Activated T-cell treated with anti-CD3 and anti-CD28 coated beads, Interleukin-2, amount 50 U/mL, for 72 hours (primary cell): ENCODE measurements at regions not wholly inside any gene's neighbourhood (a gene's known extent, or its start where the extent isn't known, plus 50 kb on each side); places are given as distances from the start of the nearest gene placed in this dataset.

Experiments
- ATAC-seq, 2 donors: fragments of 150-1000 bp; cut with Tn5 transposase; replicated peaks in 1 of 2; 2 replicates each; pipeline ENCODE4 v1.10.0; 2021; ENCODE audit warnings: moderate library complexity in 2 of 2, mild to moderate bottlenecking in 1 of 2
- DNase-seq, 2 donors: peaks; one replicate each; pipeline ENCODE4 v3.0.0; 2021 to 2022; ENCODE audit warnings: mixed read lengths in 1 of 2
- H3K27ac Mint-ChIP-seq: one replicate; pipeline ENCODE4 v1.8.0; 2022; ENCODE audit warnings: mild to moderate bottlenecking, moderate library complexity, mixed read lengths
- H3K27me3 Mint-ChIP-seq: one replicate; pipeline ENCODE4 v1.8.0; 2022; ENCODE audit warnings: low read depth, mixed read lengths
- H3K36me3 Mint-ChIP-seq, 2 donors: one replicate each; pipeline ENCODE4 v1.8.0; 2022; ENCODE audit warnings: mixed read lengths in 2 of 2, mild to moderate bottlenecking in 1 of 2; ENCODE audit not compliant: insufficient read depth in 2 of 2
- H3K4me1 Mint-ChIP-seq: one replicate; pipeline ENCODE4 v1.8.0; 2022; ENCODE audit warnings: low read depth, mixed read lengths
- H3K4me3 Mint-ChIP-seq, 2 donors: one replicate each; pipeline ENCODE4 v1.8.0; 2022; ENCODE audit warnings: mild to moderate bottlenecking in 2 of 2, mixed read lengths in 2 of 2, moderate library complexity in 2 of 2
- H3K9me3 Mint-ChIP-seq, 2 donors: one replicate each; pipeline ENCODE4 v1.8.0; 2022; ENCODE audit warnings: mixed read lengths in 2 of 2

DNA sequence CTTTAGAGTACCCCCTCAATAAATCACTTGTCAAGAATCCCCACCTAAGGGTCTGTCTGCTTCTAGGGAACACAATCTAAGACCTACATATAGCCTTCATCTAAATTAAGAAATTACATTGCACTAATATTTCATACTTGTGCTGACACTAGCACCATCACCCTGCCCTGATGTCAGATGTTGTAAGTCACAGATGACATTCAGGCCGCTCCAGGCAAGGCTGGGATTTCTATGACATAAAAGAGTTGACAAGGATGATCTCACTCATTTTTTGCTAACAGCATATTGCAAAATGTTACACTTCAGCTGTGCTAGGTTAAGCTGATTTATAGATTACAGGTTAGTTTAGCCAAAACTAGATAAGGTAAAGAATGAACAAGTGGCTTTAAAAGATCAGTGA is 372.5 kb upstream of the GRIA1 start:
- Mint-ChIP-seq H3K27ac (no peak overlapping the region), H3K4me1 (no peaks in the 10 kb centered on the region)

DNA sequence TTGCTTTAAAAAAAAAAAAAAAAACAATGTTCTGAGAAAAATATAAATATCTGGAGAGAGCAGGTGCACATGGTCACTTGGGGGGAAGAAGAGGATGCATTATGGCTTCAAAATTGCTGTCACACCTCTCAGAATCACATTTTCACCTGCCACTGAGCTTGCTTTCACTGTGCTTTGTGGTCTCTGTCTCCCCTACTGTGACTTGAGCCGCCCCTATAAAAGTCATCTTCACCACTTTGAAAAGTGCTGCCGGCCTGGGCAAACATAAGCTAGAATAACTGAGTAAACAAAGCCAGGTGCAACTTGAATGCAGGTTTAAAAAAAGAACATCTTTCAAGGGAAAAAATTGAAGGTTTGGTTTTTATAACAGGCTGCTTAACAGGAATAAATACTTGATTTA is 368.1 kb upstream of the GRIA1 start:
- Mint-ChIP-seq H3K4me3 (no peak overlapping the region), H3K27ac (no peak overlapping the region), H3K9me3 (peaks cover 3 to 9% of the 10 kb centered on the region in 2 donors), H3K36me3 (no peaks in the 10 kb centered on the region), H3K27me3 (no peaks in the 10 kb centered on the region), H3K4me1 (no peaks in the 10 kb centered on the region)
- no peak for DNase-seq
- ATAC-seq, result no peak

More for the DNA sequence above, 372.5 kb upstream of the GRIA1 start:
- H3K27me3 Mint-ChIP-seq, result no peaks in the 10 kb centered on the region
- ATAC-seq (no peak), DNase-seq (no peak)
- H3K9me3 Mint-ChIP-seq, result peaks cover 3 to 9% of the 10 kb centered on the region in 2 donors
- H3K4me3 Mint-ChIP-seq, result no peak overlapping the region
- no peaks in the 10 kb centered on the region for H3K36me3 Mint-ChIP-seq

DNA sequence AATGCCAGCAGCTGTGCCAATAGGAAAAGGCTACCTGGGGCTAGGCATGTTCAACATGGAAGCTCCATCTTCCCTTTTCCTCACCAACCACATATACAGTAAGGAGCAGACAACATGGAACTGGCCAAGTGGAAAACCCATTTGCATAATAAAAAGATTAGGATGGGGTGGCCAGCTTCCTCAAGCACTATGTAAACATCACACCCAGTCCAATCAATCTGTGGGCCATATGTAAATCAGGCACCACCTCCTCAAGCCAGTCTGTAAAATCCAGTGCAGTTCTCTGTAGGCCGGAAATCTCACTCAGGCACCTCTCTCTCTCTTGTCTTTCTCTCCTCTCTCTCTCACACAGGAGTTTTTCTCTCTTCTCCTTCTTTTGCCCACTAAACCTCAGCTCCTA is 360.2 kb upstream of the GRIA1 start:
- ATAC-seq, result no peak
- no peak overlapping the region for H3K27ac Mint-ChIP-seq

GRCh38 chr5:153135411-153135810 is 355.1 kb upstream of the GRIA1 start:
- peaks cover 6% of the 10 kb centered on the region in 2 donors for H3K9me3 Mint-ChIP-seq
- H3K27me3 Mint-ChIP-seq, result no peaks in the 10 kb centered on the region
- H3K4me1 Mint-ChIP-seq, result no peaks in the 10 kb centered on the region
- no peaks in the 10 kb centered on the region for H3K36me3 Mint-ChIP-seq
- no peak overlapping the region for H3K27ac Mint-ChIP-seq
- no peak for ATAC-seq
- H3K4me3 Mint-ChIP-seq, result no peak overlapping the region
- DNase-seq, result no peak

More for the DNA sequence above, 360.2 kb upstream of the GRIA1 start:
- no peaks in the 10 kb centered on the region for H3K9me3 Mint-ChIP-seq
- H3K4me3 Mint-ChIP-seq, result no peak overlapping the region
- DNase-seq, result no peak
- H3K4me1 Mint-ChIP-seq, result no peaks in the 10 kb centered on the region
- H3K36me3 Mint-ChIP-seq, result no peaks in the 10 kb centered on the region
- no peaks in the 10 kb centered on the region for H3K27me3 Mint-ChIP-seq

GRCh38 chr5:153136910-153137614 is 353.4 kb upstream of the GRIA1 start:
- no peak for DNase-seq
- no peak overlapping the region for H3K4me3 Mint-ChIP-seq
- no peaks in the 10 kb centered on the region for H3K36me3 Mint-ChIP-seq
- H3K27me3 Mint-ChIP-seq, result no peaks in the 10 kb centered on the region
- no peak for ATAC-seq
- no peaks in the 10 kb centered on the region for H3K4me1 Mint-ChIP-seq
- peaks cover 6% of the 10 kb centered on the region in 2 donors for H3K9me3 Mint-ChIP-seq
- H3K27ac Mint-ChIP-seq, result no peak overlapping the region

GRCh38 chr5:153147891-153148623 is 342.4 kb upstream of the GRIA1 start:
- peaks cover 0 to 6% of the 10 kb centered on the region in 2 donors for H3K36me3 Mint-ChIP-seq
- H3K4me1 Mint-ChIP-seq, result no peaks in the 10 kb centered on the region

DNA sequence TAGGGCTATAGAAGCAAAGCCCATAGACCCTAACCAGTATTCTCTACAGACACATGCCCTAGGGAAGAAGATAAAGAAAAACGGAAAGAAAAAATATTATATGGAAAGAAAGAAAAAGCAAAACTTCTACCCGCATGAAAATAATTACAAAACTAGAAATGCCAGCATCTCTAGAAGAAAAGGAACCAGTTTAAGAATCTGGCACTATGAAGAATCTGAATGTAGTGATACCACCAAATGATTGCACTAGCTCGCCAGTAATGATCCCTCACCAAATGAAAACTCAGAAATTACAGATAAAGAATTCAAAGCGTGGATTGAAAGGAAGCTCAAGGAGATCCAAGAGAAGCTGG is 341.9 kb upstream of the GRIA1 start:
- peaks cover 0 to 6% of the 10 kb centered on the region in 2 donors for H3K36me3 Mint-ChIP-seq
- H3K4me1 Mint-ChIP-seq, result no peaks in the 10 kb centered on the region
- peaks cover 7 to 9% of the 10 kb centered on the region in 2 donors for H3K9me3 Mint-ChIP-seq
- no peaks in the 10 kb centered on the region for H3K27me3 Mint-ChIP-seq
- no peak for ATAC-seq
- no peak overlapping the region for H3K27ac Mint-ChIP-seq
- H3K4me3 Mint-ChIP-seq, result no peak overlapping the region
- no peak for DNase-seq

More at GRCh38 chr5:153147891-153148623, 342.4 kb upstream of the GRIA1 start:
- Mint-ChIP-seq H3K27me3 (no peaks in the 10 kb centered on the region), H3K9me3 (peaks cover 9 to 11% of the 10 kb centered on the region in 2 donors), H3K27ac (no peak overlapping the region), H3K4me3 (no peak overlapping the region)
- no peak for DNase-seq
- ATAC-seq, result no peak

GRCh38 chr5:153151558-153151957 is 338.9 kb upstream of the GRIA1 start:
- H3K27ac Mint-ChIP-seq, result no peak overlapping the region
- DNase-seq (no peak), ATAC-seq (no peak)
- H3K4me3 Mint-ChIP-seq, result no peak overlapping the region
- no peaks in the 10 kb centered on the region for H3K27me3 Mint-ChIP-seq
- H3K4me1 Mint-ChIP-seq, result no peaks in the 10 kb centered on the region
- H3K36me3 Mint-ChIP-seq, result peaks cover 0 to 2% of the 10 kb centered on the region in 2 donors
- peaks cover 4 to 5% of the 10 kb centered on the region in 2 donors for H3K9me3 Mint-ChIP-seq

DNA sequence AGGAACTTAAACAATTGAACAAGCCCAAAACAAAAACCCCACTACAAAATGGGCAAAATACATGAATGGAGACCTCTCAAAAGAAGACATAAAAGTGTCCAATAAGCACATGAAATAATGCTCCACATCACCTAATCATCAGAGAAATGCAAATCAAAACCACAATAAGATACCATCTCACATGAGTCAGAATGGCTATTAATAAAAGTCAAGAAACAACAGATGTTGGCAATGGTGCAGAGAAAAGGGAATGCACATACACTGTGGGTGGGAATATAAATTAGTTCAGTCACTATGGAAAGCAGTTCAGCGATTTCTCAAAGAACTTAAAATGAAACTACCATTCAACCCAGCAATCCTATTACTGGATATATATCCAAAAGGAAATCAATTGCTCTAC is 337.4 kb upstream of the GRIA1 start:
- Mint-ChIP-seq H3K4me3 (no peak overlapping the region), H3K36me3 (peaks cover 0 to 2% of the 10 kb centered on the region in 2 donors), H3K4me1 (no peaks in the 10 kb centered on the region), H3K27me3 (no peaks in the 10 kb centered on the region), H3K9me3 (peaks cover 7 to 9% of the 10 kb centered on the region in 2 donors), H3K27ac (no peak overlapping the region)
- no peak for DNase-seq
- ATAC-seq, result no peak

- H3K4me1 Mint-ChIP-seq, result no peaks in the 10 kb centered on the region
Observed at GRCh38 chr5:153157156-153157555, 333.3 kb upstream of the GRIA1 start.

DNA sequence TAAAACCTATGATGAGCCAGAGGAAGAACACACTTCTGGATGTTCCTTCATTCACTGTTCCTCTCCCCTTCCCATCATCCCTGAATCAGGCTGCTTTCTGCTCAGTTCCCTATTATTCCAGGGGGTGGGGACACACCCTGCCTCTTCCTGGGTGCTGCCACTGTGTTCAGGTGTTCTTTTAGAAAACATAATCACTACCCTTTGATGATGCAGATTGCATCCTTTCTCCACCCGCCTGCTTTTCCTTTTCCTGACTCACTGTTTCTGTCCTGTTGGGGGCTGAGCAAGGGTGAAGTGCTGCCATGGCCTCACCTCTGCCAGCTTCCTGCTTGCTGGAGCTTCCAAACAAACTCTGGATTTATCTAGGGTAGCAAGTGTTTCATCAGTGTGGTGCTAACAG is 331.9 kb upstream of the GRIA1 start:
- Mint-ChIP-seq H3K36me3 (no peaks in the 10 kb centered on the region), H3K27ac (no peak overlapping the region), H3K27me3 (no peaks in the 10 kb centered on the region), H3K4me3 (no peak overlapping the region), H3K4me1 (no peaks in the 10 kb centered on the region), H3K9me3 (peaks cover 4 to 5% of the 10 kb centered on the region in 2 donors)
- ATAC-seq, result no peak
- DNase-seq, result no peak

More at GRCh38 chr5:153157156-153157555, 333.3 kb upstream of the GRIA1 start:
- DNase-seq (no peak), ATAC-seq (no peak)
- peaks cover 4 to 5% of the 10 kb centered on the region in 2 donors for H3K9me3 Mint-ChIP-seq
- no peak overlapping the region for H3K27ac Mint-ChIP-seq
- no peak overlapping the region for H3K4me3 Mint-ChIP-seq
- no peaks in the 10 kb centered on the region for H3K27me3 Mint-ChIP-seq
- H3K36me3 Mint-ChIP-seq, result no peaks in the 10 kb centered on the region

DNA sequence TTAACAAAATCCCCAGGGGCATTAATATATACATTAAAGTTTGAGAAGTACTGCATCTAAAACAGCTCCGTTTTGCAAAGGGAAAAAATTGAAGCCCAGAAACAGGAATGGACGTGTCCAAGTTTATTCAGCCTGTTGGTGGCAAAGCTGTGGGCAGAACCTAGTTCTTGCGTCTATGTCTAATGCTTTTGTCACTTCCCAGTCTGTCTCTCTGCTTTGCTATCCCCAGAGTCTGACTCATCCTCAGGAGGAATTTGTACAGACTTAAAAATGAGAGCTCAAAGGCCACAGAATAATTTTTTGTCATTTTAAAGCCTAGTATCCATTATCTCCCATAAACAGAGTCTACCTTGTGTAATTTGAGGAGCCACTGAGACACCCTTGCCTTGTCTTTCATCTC is 330.9 kb upstream of the GRIA1 start:
- no peak overlapping the region for H3K4me3 Mint-ChIP-seq
- H3K36me3 Mint-ChIP-seq, result no peaks in the 10 kb centered on the region
- ATAC-seq, result no peak
- DNase-seq, result no peak
- H3K9me3 Mint-ChIP-seq, result peaks cover 2 to 5% of the 10 kb centered on the region in 2 donors
- H3K27ac Mint-ChIP-seq, result no peak overlapping the region
- no peaks in the 10 kb centered on the region for H3K4me1 Mint-ChIP-seq
- H3K27me3 Mint-ChIP-seq, result no peaks in the 10 kb centered on the region

DNA sequence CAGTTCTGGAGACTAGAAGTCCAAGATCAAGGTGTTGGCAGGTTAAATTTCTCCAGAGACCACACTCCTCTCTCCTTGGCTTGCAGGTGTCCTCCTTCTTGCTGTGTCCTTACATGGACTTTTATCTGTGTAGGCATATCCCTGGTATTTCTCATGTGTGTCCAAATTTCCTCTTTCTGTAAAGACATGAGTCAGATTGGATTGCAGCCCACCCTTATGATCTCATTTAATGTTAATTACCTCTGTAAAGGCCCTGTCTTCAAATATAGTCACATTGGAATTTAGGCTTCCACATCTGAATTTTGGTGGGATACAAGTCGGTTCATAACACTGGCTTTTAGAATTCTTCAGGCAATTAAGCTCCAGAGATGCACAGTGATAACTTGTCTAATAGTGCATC is 322.2 kb upstream of the GRIA1 start:
- H3K4me3 Mint-ChIP-seq, result no peak overlapping the region
- no peak for ATAC-seq
- peaks cover 2% of the 10 kb centered on the region in 2 donors for H3K9me3 Mint-ChIP-seq
- no peaks in the 10 kb centered on the region for H3K27me3 Mint-ChIP-seq
- no peaks in the 10 kb centered on the region for H3K36me3 Mint-ChIP-seq
- no peak overlapping the region for H3K27ac Mint-ChIP-seq
- H3K4me1 Mint-ChIP-seq, result no peaks in the 10 kb centered on the region
- no peak for DNase-seq
